Lung (tissue), 11 donors: ENCODE measurements at regions not wholly inside any gene's neighbourhood (a gene's known extent, or its start where the extent isn't known, plus 50 kb on each side); places are given as distances from the start of the nearest gene placed in this dataset.
A peak's percentile ranks its signal among the peaks of the same experiment; 100 is the strongest.

Source experiments
- ATAC-seq: fragments of 200-7000 bp; cut with Tn5 transposase; one replicate; pipeline ENCODE4 v1.9.1; 2020; ENCODE audit warnings: moderate number of reproducible peaks; ENCODE audit not compliant: insufficient read depth, low FRiP score
- DNase-seq, 3 donors: peaks; one replicate each; pipeline ENCODE4 v3.0.0-alpha.2; 2013 to 2017
- H3K27ac ChIP-seq, 2 donors: one replicate each; pipeline ENCODE4 v1.5.1; 2013; ENCODE audit warnings: mild to moderate bottlenecking in 2 of 2, moderate library complexity in 2 of 2, control low read depth in 1 of 2, inconsistent platforms in 1 of 2, low read depth in 1 of 2, low read length in 1 of 2
- H3K27me3 ChIP-seq, 3 donors: one replicate each; pipeline ENCODE4 v1.5.1; 2013; ENCODE audit warnings: low read length in 2 of 3; ENCODE audit not compliant: control insufficient read depth in 3 of 3, insufficient read depth in 3 of 3
- H3K36me3 ChIP-seq, 4 donors: one replicate each; pipeline ENCODE4 v1.5.1; 2013; ENCODE audit warnings: low read length in 4 of 4, mild to moderate bottlenecking in 1 of 4, moderate library complexity in 1 of 4; ENCODE audit not compliant: control insufficient read depth in 4 of 4, insufficient read depth in 4 of 4
- H3K4me1 ChIP-seq, 5 donors: one replicate each; pipeline ENCODE4 v1.5.1; 2013; ENCODE audit warnings: low read length in 5 of 5, mild to moderate bottlenecking in 2 of 5, moderate library complexity in 1 of 5; ENCODE audit not compliant: control insufficient read depth in 5 of 5, insufficient read depth in 5 of 5
- H3K4me3 ChIP-seq: one replicate; pipeline ENCODE4 v1.5.1; 2013; ENCODE audit warnings: mild to moderate bottlenecking, control low read depth, moderate library complexity
- H3K9ac ChIP-seq, 2 donors: one replicate each; pipeline ENCODE4 v1.5.1; 2013; ENCODE audit warnings: low read length in 2 of 2, control low read depth in 1 of 2; ENCODE audit not compliant: insufficient read depth in 1 of 2
- H3K9me3 ChIP-seq, 4 donors: one replicate each; pipeline ENCODE4 v1.5.1; 2013; ENCODE audit warnings: low read length in 3 of 4, mild to moderate bottlenecking in 1 of 4, moderate library complexity in 1 of 4; ENCODE audit not compliant: control insufficient read depth in 4 of 4, insufficient read depth in 3 of 4
- WGBS, 2 donors: extraction: QIAGEN DNeasy Blood & Tissue Kit; methylation state at CpG; one replicate each; pipeline ENCODE4 v1.1.7; 2013; 5-methylcytosine and 5-hydroxymethylcytosine counted together
- TF ChIP-seq, protein P1 (sequence below): IDR thresholded peaks from 2 replicates; pipeline ENCODE4 v1.5.1; 2012; ENCODE audit warnings: mild to moderate bottlenecking; ENCODE audit errors: control extremely low read depth, extremely low read depth
- donor health status: control.
- donor health status: control.
- donor health status: Bipolar disorder and iron deficiency.
- donor health status: healthy.
- donor health status: DM: yes; HTN: yes; CAD: no.

DNA sequence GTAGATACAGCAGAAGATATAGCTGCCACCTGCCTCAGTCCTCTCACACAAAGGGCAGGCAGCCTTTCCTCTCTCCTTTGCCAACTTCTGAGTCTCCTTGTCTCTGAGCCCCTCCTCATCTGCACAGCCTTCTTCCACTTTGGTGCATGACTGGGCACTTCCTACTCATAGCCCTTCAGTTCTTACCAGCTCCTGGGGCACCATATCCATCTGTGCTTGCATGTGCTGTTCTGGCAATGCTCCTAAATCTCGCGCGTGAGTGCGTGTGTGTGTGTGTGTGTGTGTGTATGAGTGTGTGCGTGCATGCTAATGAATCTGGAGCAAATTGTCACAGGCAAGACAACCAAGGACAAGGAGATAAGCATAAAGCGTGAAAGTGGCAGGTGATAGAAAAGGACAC, 1271.6 kb upstream of the SORCS1 start:
- WGBS, 2 donors = 50 to 69% methylated on average over 6 of the region's 6 CpGs
- H3K9me3 ChIP-seq = peaks cover 0 to 2% (median 0%) of the 10 kb centered on the region in 4 donors

DNA sequence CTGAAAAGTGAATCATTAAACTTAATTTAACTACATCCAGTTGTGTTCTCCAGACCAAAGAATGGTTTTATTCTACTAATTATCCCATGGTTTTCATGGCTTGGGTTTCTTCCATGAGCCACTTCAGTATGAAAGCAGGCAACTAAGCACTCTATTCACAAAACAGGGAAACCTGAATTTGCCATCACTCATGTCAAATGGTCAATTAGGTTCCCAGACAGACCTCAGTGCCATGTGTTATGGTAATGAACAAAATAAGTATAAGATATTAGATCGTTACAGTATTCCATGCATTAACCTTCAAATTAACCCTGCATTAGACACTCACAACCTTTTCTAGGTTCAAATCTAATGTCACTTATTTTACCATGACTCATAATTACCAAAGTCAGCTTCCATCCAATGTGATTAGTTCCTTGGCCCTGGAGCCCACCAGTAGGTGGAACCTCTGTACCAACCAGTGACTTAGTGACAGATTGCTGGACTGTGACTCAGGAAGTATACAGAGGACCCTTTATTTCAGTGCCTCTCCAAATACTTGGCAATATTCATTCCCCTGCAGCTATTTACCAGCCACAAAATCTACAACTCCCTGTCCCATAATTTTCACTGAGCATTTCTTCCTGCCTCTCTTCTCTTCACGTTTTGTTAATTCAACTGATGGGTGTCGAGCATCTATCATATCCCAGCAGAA, 1270.2 kb upstream of the SORCS1 start:
- Histone ChIP-seq H3K9me3 (peaks cover 0 to 2% (median 0%) of the 10 kb centered on the region in 4 donors), H3K36me3 (no peaks in the 10 kb centered on the region), H3K27me3 (no peaks in the 10 kb centered on the region), H3K27ac (no peak overlapping the region), H3K4me1 (no peaks in the 10 kb centered on the region), H3K9ac (no peak overlapping the region), H3K4me3 (no peak overlapping the region)
- TF ChIP-seq, protein P1, sequence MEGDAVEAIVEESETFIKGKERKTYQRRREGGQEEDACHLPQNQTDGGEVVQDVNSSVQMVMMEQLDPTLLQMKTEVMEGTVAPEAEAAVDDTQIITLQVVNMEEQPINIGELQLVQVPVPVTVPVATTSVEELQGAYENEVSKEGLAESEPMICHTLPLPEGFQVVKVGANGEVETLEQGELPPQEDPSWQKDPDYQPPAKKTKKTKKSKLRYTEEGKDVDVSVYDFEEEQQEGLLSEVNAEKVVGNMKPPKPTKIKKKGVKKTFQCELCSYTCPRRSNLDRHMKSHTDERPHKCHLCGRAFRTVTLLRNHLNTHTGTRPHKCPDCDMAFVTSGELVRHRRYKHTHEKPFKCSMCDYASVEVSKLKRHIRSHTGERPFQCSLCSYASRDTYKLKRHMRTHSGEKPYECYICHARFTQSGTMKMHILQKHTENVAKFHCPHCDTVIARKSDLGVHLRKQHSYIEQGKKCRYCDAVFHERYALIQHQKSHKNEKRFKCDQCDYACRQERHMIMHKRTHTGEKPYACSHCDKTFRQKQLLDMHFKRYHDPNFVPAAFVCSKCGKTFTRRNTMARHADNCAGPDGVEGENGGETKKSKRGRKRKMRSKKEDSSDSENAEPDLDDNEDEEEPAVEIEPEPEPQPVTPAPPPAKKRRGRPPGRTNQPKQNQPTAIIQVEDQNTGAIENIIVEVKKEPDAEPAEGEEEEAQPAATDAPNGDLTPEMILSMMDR = no peak
- WGBS, 2 donors = 82 to 90% methylated on average over 3 of the region's 3 CpGs
- ATAC-seq = no peak
- DNase-seq = no peak

More for the DNA sequence above, 1271.6 kb upstream of the SORCS1 start:
- no peak overlapping the region for H3K9ac ChIP-seq
- no peaks in the 10 kb centered on the region for H3K4me1 ChIP-seq
- H3K27me3 ChIP-seq = no peaks in the 10 kb centered on the region
- H3K36me3 ChIP-seq = no peaks in the 10 kb centered on the region
- H3K4me3 ChIP-seq = no peak overlapping the region
- TF ChIP-seq, protein P1 = no peak
- no peak overlapping the region for H3K27ac ChIP-seq
- DNase-seq = no peak
- ATAC-seq = no peak

DNA sequence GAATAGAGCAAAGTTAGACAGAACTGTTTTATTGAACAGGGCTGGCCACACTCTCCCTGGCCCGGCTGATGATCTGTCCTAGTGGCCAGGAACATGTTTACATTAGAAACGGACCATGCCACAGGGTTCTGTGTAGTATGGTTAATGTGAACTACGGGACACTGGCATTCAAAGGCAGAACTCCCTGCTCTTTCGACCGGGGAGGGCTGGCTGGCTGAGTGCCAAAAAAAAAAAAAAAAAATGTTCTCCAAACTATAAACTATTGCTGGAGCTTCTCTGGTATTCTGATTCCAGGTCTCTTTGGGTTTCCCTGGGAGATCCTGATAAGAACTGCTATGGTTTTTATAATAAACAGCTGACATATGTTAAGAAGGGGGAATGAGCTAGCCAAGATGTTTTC, 1262.6 kb upstream of the SORCS1 start:
- 12 to 14% methylated on average over 5 of the region's 5 CpGs for WGBS, 2 donors
- H3K4me1 ChIP-seq = peaks cover 0 to 15% (median 0%) of the 10 kb centered on the region in 5 donors
- no peak overlapping the region for H3K27ac ChIP-seq
- H3K4me3 ChIP-seq = no peak overlapping the region
- TF ChIP-seq, protein P1 = no peak
- peak; percentile 29 to 65 (median 59) for DNase-seq
- H3K27me3 ChIP-seq = no peaks in the 10 kb centered on the region
- ATAC-seq = no peak
- H3K9me3 ChIP-seq = peaks cover 0 to 2% (median 0%) of the 10 kb centered on the region in 4 donors
- no peak overlapping the region for H3K9ac ChIP-seq
- H3K36me3 ChIP-seq = no peaks in the 10 kb centered on the region
